ENCODE measurements at regions not wholly inside any gene's neighbourhood (a gene's known extent, or its start where the extent isn't known, plus 50 kb on each side); places are given as distances from the start of the nearest gene placed in this dataset.
"Not testable (repeated sequence)": the region's sequence is repeated elsewhere in the genome, so short reads cannot be mapped to it uniquely, and the experiment has no call there.

- no peak for DNase-seq
Observed at GRCh38 chr10:9900751-9901150, 1116.9 kb upstream of the CELF2 start.

- no peak for DNase-seq
Observed at GRCh38 chr10:9901971-9902370, 1115.7 kb upstream of the CELF2 start.

- DNase-seq: no peak
Observed at GRCh38 chr10:9910446-9910845, 1107.2 kb upstream of the CELF2 start.

GRCh38 chr10:9911488-9911887 is 1106.2 kb upstream of the CELF2 start:
- DNase-seq: no peak

GRCh38 chr10:9913876-9914514 is 1103.7 kb upstream of the CELF2 start:
- DNase-seq: no peak

- DNase-seq: no peak
Observed at GRCh38 chr10:9921544-9921943, 1096.1 kb upstream of the CELF2 start.

- no peak for DNase-seq
Observed at GRCh38 chr10:9922126-9922870, 1095.4 kb upstream of the CELF2 start.

GRCh38 chr10:9926003-9926402 is 1091.7 kb upstream of the CELF2 start:
- DNase-seq: no peak

GRCh38 chr10:9926881-9927280 is 1090.8 kb upstream of the CELF2 start:
- DNase-seq: no peak

GRCh38 chr10:9939716-9940115 is 1078.0 kb upstream of the CELF2 start:
- DNase-seq: no peak

GRCh38 chr10:9944690-9945089 is 1073.0 kb upstream of the CELF2 start:
- DNase-seq: no peak

- no peak for DNase-seq
Observed at GRCh38 chr10:9950070-9950469, 1067.6 kb upstream of the CELF2 start.

GRCh38 chr10:9951481-9952257 is 1066.0 kb upstream of the CELF2 start:
- DNase-seq: no peak

- no peak for DNase-seq
Observed at GRCh38 chr10:9957351-9957750, 1060.3 kb upstream of the CELF2 start.

GRCh38 chr10:9957876-9958275 is 1059.8 kb upstream of the CELF2 start:
- not testable (repeated sequence) for DNase-seq

- no peak for DNase-seq
Observed at GRCh38 chr10:9965341-9965740, 1052.3 kb upstream of the CELF2 start.

- DNase-seq: no peak
Observed at GRCh38 chr10:9986786-9987185, 1030.9 kb upstream of the CELF2 start.

GRCh38 chr10:9987197-9987596 is 1030.5 kb upstream of the CELF2 start:
- no peak for DNase-seq

GRCh38 chr10:9992661-9993060 is 1025.0 kb upstream of the CELF2 start:
- no peak for DNase-seq

GRCh38 chr10:9994131-9994530 is 1023.5 kb upstream of the CELF2 start:
- DNase-seq: no peak

GRCh38 chr10:9999627-10000026 is 1018.0 kb upstream of the CELF2 start:
- DNase-seq: no peak

GRCh38 chr10:10007957-10008356 is 1009.7 kb upstream of the CELF2 start:
- no peak for DNase-seq

GRCh38 chr10:10010397-10010796 is 1007.3 kb upstream of the CELF2 start:
- DNase-seq: no peak

GRCh38 chr10:10014846-10015245 is 1002.8 kb upstream of the CELF2 start:
- DNase-seq: no peak

All from NCI-H510A treated with DMSO at 0.1 percent for 48 hours (cell line).